Inflammatory macrophage treated with lipopolysaccharide for 4 hours (primary cell): ENCODE measurements at regions not wholly inside any gene's neighbourhood (a gene's known extent, or its start where the extent isn't known, plus 50 kb on each side); places are given as distances from the start of the nearest gene placed in this dataset.
"Not testable (repeated sequence)": the region's sequence is repeated elsewhere in the genome, so short reads cannot be mapped to it uniquely, and the experiment has no call there.

ENCODE experiments used
- DNase-seq: peaks from one replicate; pipeline ENCODE4 v3.0.0-alpha.2; 2020

DNA sequence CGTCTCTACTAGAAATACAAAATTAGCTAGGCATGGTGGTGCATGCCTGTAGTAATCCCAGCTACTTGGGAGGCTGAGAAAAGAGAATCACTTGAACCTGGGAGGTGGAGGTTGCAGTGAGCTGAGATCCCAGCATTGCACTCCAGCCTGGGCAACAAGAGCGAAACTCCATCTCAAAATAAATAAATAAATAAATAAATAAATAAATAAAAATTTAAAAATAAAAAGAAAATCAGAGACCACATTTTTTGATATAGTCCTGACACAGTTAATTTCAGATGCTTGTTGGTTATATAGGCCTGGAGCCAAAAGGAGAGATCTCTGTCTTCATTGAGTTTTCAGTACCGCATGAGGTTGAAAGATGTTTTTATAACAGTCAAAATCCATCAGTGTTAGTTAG, 388.3 kb downstream of the PRELID2 start:
- DNase-seq = not testable (repeated sequence)

DNA sequence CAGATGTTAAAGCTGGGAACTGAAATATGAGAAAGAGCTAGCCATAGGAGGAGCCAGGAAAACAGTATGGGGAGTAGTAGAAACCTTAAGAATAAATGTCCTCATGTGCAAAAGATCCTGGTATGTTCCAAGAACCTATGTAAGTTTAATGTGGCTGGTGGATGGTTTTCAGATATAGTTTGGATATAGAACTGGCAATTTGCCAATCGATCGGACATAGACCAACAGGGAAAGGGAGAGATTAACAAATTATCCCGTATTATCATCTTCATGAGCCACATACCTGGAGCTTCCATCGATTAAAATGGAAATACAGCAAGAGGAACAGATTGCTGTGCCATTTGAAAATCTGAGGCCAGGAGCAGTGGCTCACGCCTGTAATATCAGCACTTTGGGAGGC, 388.7 kb downstream of the PRELID2 start:
- no peak for DNase-seq

DNA sequence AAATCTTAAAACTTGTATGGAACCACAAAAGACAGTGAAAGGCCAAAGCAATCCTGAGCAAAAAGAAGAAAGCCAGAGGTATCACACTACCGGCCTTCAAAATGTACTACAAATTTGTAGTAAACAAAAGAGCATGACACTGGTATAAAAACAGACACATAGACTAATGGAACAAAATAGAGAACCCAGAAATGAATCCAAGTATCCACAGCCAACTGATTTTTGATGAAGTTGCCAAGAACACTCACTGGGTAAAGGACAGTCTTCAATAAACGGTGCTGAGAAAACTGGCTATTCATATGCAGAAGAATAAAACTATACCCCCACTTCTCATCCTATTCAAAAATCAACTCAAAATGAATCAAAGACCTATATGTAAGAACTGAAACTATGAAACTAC, 390.1 kb downstream of the PRELID2 start:
- no peak for DNase-seq

DNA sequence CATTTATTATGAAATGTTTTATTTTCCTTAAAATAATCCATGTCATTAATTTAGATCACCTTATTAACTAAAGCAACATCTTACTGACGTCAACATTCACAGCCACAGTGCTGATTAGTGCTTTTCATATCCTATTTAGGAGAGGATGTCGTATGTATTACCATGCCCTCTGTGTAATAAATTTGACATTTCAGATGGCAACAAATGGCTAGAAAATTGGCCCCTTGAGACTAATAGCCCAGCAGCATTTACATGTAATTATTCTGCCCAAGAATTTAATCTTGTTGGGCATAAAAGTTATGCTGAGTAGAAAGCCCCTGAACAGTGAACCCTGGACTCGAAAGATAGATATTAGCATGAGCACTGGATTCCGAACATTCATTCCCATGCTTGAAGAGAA, 391.2 kb downstream of the PRELID2 start:
- no peak for DNase-seq

DNA sequence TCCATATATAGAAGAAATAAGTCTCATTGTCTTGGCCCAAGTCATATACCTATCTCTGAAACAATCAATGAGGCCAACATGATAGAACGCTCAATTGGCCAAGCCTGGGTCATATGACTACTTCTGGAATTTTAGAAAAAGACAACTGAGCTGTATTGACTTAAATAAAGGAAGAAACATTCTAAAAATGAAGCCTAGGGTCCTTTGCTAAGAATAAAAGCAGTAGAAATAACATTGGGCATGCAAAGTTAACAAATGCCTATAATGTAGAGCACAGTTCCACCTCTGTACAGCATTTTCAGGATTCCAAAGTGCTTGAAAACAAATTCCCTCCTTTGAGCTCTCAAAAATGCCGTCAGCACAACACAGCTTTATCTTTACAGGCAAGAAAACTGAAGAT, 391.8 kb downstream of the PRELID2 start:
- no peak for DNase-seq

DNA sequence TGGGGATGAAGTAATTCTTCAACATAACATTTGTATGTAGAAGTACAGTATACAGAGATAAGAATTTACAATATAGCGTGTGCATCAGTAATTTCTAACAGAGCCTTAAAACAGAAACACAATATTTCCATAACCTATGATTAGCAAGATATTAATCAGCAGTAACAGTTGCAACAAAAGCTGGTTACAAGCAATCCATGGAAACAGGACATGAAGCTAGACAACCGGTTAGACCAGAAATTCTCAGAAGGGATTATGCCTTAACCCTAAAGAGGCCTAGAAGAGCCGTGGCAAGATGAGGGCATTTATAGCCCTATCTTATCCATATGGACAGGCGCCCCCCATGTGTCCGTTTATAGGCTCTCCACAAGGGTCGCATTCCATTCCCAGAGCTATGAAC, 392.5 kb downstream of the PRELID2 start:
- DNase-seq = not testable (repeated sequence)

DNA sequence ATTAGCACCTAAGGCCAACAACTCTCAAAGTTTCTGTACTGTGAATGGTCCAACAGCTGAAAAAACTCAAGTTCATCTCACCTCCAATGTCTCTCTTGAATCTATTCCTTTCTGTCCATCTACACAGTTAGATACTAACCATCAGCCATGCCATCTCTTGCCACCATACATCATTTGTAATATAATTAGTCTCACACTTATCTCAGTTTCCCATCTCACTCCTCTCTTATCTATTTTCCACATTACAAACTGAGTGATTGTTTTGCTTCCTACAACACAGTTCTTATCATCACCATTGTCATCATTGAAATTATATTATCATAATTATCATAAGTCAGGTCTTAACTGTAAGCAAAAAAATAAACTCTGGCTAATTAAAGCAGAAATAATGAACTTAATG, 393.9 kb downstream of the PRELID2 start:
- no peak for DNase-seq

DNA sequence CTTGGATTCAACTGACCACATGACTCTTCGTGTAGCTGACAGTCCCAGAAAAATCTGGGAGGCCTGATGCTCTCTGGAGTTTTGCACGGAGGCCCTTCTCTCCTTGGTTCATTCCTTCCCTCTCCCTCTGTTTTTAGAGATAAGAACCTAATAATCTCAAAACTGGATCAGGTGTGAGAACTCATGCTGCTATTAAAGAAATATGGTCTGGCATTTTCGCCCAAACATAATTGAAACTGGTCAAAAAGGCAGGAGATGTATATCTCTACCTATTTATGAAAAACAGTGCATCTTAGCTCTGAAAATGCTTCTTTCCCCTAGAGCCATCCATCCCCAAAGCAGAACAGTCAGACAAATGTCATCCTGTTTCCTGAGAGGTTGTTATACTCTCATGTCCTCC, 397.5 kb downstream of the PRELID2 start:
- DNase-seq = no peak

DNA sequence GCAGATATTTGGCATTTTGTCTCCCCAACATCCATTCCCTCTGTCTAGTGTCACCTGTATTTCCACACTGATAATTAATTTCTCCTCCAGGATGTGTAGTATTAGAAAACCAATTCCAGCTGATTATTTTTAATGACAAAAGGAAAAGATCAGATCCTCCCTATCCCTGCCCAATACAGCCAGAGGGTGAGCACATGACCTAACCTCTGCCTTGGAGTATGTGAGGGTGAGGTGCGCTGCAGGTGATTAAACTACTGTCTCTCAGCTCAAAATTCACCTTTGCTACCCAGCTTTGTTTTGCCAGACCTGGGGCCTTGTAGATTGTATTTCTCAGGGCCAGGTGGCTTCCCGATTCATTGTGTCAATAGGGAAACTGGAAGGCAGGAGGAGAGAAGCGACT, 402.1 kb downstream of the PRELID2 start:
- DNase-seq = no peak

DNA sequence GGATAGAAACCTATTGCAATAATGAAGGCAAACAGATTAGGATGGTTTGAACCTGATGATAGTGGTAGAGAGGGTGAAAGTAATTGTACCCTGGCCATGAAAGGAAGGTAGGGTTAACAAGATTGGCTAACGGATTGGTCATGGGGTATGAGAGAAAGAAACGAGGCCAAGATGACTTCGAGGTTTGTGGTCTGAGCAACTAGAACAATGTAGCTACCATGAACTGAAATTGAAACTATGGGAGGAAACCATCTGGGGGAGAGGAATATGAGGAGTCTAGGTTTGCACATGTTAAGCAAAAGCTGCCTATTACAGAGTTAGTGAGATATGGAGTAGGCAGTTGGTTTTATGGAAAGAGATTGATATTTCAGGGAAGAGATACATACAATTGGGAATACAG, 406.0 kb downstream of the PRELID2 start:
- DNase-seq = no peak

DNA sequence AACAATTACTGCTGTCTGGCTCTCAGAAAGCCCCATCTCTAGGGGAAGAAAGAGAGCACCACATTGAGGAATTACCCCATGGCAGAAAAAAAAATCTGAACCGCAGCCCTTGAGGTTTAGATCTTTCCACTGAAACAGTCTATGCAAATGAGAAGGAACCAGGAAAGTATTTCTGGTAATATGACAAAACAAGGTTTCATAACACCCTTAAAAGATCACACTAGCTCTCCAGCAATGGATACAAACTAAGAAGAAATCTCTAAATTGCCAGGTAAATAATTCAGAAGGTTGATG, 427.1 kb downstream of the PRELID2 start:
- DNase-seq = no peak

DNA sequence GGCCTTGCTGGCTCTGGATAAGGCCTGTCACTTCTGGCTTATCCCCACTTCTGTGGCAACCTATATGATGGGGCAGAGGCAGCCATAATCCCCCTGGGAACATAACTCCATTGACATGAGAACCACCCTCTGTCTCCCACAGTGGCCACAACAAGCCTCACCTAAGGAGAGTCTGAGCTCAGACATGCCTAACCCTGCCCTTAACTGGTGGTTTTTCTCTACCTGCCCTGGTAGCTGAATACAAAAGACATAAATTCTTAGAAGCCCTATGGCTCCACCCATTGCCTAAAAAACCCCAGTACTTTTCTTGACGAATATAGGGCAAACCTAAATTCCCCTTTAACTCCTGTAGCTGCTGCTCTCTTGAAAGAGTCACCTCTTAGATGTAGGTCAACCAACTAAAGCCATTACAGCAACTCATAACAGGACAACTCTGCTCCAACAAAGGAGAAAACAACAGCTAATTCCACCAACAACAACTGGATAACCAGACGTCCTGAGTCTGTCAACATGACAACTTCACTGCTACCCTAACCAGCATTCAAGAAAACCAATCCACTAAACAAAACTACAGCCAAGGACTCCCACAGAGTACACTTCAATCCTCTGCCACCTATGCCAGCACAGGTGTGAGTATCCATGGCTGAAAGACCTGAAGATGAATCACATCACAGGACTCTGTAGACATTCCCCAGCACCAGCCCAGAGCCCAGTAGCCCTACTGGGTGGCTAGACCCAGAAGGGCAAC, 427.7 kb downstream of the PRELID2 start:
- no peak for DNase-seq

DNA sequence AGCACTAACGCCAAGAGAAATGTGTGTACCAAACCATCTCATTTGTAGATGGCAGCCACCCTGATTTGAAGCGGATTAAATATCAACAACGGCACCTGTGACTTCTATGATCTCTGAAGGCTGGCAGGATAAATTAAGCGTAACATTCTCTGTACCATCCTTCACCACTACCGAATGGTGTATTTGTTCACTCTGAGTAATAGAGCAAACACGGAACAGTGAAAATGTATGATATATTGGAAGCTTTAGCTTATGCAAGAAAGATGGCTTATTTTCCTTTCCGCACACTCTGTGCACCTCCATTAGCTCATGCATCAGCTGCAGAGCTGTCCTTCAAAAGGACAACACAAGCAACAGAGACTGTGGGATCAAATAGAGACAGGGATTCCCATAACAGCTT, 431.1 kb downstream of the PRELID2 start:
- no peak for DNase-seq

DNA sequence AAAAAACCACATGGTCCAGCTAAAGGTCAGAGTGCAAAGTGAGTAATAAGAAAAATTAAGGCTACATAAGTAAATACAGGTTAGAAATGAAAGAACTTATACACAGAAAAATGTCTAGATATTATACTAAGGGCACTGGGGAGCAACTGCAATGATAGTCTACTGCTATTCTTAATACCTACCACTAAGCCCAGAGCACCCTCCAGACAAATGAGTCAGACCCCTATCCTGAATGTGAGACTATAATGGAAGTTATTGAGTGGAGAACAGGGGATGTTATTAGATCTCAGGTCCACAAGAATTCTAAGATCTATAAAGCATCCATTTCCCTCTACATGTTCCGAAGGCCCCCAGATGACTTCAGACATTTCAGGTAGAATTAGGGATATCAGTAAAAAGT, 438.3 kb downstream of the PRELID2 start:
- DNase-seq = no peak

DNA sequence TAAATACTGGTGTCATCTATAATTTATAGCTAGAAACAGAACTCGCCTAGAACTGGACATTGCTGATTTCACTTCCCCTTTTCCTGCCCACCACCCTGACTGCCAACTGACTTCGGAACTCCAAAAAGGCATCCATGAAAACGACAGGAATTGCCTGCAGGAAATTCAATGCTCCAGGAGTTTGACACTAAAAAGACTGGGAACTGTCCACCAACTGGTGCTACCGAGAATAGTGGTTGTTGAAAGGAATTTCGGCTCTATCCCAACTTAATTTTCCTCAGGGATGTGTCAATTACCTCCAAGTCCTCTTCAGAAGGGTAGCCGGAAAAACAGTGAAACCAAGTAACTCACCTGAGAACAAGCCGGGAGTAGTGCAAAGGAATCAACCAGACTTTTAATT, 440.0 kb downstream of the PRELID2 start:
- DNase-seq = not testable (repeated sequence)

DNA sequence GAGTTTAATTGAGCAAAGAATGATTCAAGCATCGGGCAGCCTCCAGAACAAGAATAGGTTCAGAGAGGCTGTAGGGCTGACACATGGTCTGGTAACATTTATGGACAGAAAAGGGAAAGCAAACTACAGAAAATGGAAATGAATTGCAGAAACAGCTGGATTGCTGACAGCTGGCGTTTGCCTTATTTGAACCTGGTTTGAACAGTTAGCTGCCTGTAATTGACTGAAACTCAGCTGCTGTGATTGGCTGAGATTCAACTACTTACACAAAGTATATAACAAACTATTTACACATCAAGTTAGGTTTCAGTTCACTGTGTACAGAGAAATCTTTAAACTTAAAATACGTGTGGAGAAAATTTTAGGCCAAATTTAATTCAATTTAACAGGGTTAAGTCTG, 441.7 kb downstream of the PRELID2 start:
- no peak for DNase-seq

DNA sequence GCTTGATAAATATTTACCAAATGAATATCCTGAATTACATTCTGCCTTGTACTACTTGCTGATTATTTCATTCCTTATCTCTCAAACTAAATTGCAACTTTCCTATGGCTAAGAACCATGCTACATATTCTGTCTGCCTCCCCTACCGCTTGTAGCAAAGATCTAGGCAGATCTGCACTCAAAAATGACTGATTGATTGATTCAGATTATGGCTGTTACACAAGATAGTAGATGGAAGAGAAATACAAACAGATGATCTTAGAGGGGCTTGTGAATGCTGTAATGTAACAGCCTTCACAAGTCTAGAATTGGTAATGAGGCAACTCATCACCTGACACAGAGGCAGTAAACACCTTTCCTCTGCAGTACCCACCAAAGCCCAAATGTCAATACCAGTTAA, 446.1 kb downstream of the PRELID2 start:
- DNase-seq = no peak

DNA sequence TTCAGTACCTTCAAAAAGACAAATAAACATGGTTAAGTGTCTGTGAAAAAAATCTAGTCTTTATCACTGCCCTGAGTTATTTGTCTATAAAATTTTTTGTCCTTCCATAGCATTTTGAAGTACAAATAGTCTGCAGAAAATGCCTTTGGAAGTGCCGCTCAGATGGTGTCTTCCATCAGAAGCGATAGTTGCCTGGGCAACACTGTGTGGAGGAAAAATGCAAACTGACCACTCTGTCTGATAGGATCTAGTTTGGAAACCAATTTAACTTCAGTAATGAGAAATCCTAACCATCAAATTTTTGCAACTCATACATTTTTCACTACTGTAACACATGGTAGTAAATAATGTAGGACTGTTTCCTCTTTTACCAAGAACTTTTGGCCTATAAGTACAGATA, 449.9 kb downstream of the PRELID2 start:
- no peak for DNase-seq

DNA sequence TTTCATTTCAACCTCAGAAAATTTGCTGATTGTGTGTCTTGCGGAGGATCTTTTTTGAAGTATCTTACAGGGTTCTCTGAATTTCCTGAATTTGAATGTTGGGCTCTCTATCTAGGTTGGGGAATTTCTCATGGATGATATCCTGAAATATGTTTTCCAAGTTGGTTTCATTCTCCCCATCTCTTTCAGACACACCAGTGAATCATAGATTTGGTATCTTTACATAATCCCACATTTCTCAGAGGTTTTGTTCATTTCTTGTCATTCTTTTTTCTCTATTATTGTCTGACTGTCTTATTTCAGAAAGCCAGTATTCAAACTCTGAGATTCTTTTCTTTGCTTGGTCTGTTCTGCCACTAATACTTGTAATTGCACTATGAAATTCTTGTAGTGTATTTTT, 456.9 kb downstream of the PRELID2 start:
- DNase-seq = no peak

DNA sequence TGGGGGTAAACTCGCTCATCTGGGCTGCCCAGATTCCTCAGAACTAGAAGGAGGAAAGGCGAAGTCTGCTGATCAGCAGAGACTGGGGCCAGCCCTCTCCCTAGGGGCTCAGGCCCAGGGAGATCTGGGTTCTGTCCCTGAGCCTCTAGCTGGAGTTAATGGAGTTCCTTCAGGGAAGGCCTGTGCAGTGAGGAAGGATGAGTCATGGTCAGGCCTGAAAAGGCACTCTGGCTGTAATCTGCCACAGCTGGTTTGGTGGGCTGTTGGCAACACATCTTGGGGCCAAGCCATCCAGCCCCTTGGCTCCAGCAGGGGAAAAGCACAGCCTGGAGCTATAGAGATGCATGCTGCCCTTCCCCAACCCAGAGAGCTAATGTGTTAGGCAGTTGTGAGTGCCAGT, 459.6 kb downstream of the PRELID2 start:
- no peak for DNase-seq

DNA sequence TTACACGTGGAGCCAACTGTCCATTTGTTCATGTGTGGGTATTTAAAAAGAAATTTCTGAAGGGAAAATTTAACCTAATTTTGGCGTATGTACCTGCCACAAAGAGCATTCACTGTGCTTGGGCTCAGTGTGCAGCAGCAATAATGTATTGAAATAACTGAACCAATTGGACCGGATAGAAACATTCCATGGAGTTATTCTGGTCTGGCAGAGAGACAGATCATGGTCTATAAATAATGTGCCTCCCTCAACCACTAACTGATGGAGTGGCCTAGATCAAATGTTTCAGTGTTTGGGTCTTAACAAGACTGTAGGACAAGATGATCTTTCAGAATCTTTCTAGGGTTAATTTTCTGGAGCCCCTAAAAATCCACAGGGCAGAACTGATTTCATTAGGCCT, 469.7 kb downstream of the PRELID2 start:
- DNase-seq = no peak

DNA sequence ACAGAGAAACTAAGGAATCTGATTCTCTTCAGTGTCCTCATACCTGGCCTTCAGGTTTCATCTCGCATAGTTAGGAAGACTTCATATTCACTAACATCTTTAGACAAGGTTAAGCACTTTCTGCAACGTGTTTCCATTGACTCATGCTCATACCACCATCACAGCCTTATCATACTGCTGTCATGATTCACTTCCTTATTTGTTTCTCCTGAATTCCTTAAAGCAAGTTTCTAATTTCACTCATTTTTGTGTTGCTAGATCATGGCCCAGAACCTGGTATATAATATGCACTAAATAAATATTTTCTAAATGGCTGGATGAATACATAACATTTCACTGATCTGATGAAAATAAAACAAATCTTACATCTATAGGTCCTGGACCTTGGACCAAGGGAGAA, 472.9 kb downstream of the PRELID2 start:
- no peak for DNase-seq

DNA sequence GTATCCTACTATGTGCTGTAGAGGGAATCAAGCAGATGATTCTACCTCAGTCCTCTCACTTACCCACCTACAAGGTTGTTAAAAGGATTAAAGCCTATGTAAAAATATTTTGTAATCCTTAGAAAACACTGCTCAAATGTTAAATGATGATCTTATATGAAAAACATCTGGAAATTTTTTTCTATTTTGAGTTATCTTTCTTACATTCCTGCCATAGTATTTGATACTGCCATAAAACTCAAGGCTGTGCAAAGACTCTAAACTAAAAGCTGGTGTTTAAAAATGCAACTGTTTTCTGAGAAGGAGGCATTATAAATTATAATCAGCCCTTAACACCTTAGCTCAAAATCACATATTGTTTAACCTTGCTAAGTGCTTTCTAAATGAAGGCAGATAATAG, 474.2 kb downstream of the PRELID2 start:
- no peak for DNase-seq

DNA sequence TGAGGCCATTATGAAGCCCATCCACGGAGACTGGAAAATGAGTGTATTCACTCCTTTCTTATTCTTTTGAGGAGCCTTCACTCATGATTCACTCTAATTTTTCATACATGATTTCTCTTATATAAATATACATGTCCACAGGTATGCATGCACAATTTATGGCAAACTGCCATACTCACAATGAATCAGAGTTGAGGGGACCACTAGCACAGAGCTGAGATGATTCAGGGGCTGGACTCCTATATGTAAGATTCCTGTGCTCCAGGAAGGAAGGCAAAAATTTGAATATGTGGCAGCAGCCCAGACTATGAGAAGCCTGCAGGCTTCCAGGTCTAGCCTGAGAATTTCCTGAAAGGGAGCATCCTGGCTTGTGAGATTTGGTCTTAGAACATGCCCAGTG, 484.6 kb downstream of the PRELID2 start:
- DNase-seq = no peak

DNA sequence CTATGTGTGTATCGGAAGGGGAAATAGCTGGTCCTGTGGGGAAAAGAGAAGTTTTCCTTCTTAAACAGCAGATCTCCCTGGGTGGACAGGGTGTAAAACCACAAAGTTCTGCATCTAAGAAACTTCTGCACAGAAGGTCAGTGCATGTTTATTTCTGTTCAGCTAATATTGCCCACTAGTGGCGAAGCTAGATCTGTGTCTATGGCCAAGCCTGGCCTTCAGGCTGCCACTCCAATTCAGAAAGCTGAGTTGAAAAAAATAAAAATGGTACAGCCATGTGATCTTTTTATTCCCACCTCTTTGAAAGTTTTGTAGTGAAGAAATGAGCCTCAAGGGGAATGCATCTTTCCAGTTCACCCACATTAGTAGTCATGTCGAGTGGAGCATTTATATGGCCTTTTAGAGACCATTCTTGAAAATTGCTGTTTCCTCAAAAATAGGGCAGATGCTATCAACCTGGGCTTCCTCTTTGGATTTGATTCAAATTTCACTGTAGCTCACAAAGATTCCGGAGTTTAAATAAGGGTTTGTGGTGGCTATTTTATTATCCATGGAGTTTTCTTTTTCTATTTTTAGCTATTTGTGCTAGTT, 488.0 kb downstream of the PRELID2 start:
- DNase-seq = no peak
